T-helper 17 cell (primary cell): ENCODE measurements at regions not wholly inside any gene's neighbourhood (a gene's known extent, or its start where the extent isn't known, plus 50 kb on each side); places are given as distances from the start of the nearest gene placed in this dataset.

Experiments
- ATAC-seq: fragments of 150-1000 bp; cut with Tn5 transposase; 2 replicates; pipeline ENCODE4 v1.10.0; 2021; ENCODE audit warnings: mild to moderate bottlenecking, moderate library complexity
- DNase-seq, 3 donors: peaks; one replicate each; pipeline versions ENCODE4 v3.0.0 to v3.0.0-alpha.2; 2020 to 2021
- H3K9me3 ChIP-seq: one replicate; pipeline ENCODE4 v1.7.0; 2013; ENCODE audit warnings: low read length, mild to moderate bottlenecking; ENCODE audit not compliant: control insufficient read depth, poor library complexity, severe bottlenecking
- H3K27ac Mint-ChIP-seq: one replicate; pipeline ENCODE4 v1.8.0; 2022; ENCODE audit warnings: mild to moderate bottlenecking, moderate library complexity, mixed read lengths
- H3K27me3 Mint-ChIP-seq: one replicate; pipeline ENCODE4 v1.8.0; 2022; ENCODE audit warnings: mixed read lengths
- H3K36me3 Mint-ChIP-seq: one replicate; pipeline ENCODE4 v1.8.0; 2022; ENCODE audit warnings: low read depth, mixed read lengths
- H3K4me1 Mint-ChIP-seq: one replicate; pipeline ENCODE4 v1.8.0; 2022; ENCODE audit warnings: mild to moderate bottlenecking, mixed read lengths
- H3K4me3 Mint-ChIP-seq: one replicate; pipeline ENCODE4 v1.8.0; 2022; ENCODE audit warnings: mild to moderate bottlenecking, moderate library complexity, mixed read lengths

GRCh38 chr11:15641271-15642045, 526.7 kb downstream of the INSC start:
- DNase-seq (no peak), ATAC-seq (no peak)
- Mint-ChIP-seq H3K36me3 (no peaks in the 10 kb centered on the region), H3K27ac (no peak overlapping the region), H3K27me3 (peaks cover 17% of the 10 kb centered on the region), H3K4me1 (no peaks in the 10 kb centered on the region), H3K4me3 (no peak overlapping the region)
- H3K9me3 ChIP-seq = no peaks in the 10 kb centered on the region

GRCh38 chr11:15645201-15645600, 530.5 kb downstream of the INSC start:
- ATAC-seq = no peak
- H3K9me3 ChIP-seq = no peaks in the 10 kb centered on the region
- no peak for DNase-seq
- no peak overlapping the region for H3K4me3 Mint-ChIP-seq
- no peaks in the 10 kb centered on the region for H3K36me3 Mint-ChIP-seq
- H3K27ac Mint-ChIP-seq = no peak overlapping the region
- peaks cover 29% of the 10 kb centered on the region for H3K27me3 Mint-ChIP-seq
- no peaks in the 10 kb centered on the region for H3K4me1 Mint-ChIP-seq

GRCh38 chr11:15649371-15650104, 534.8 kb downstream of the INSC start:
- Mint-ChIP-seq H3K4me3 (no peak overlapping the region), H3K27me3 (peaks cover 45% of the 10 kb centered on the region), H3K27ac (no peak overlapping the region), H3K4me1 (peaks cover 3% of the 10 kb centered on the region), H3K36me3 (no peaks in the 10 kb centered on the region)
- DNase-seq = no peak
- H3K9me3 ChIP-seq = no peaks in the 10 kb centered on the region
- no peak for ATAC-seq

GRCh38 chr11:15650105-15650938, 535.6 kb downstream of the INSC start:
- Mint-ChIP-seq H3K4me3 (peak overlapping the region; percentile 70), H3K27me3 (peaks cover 46% of the 10 kb centered on the region), H3K36me3 (no peaks in the 10 kb centered on the region), H3K4me1 (peaks cover 3% of the 10 kb centered on the region), H3K27ac (no peak overlapping the region)
- ATAC-seq = peak; percentile 96
- H3K9me3 ChIP-seq = no peaks in the 10 kb centered on the region
- peak; percentile 41 to 76 (median 46) for DNase-seq

GRCh38 chr11:15651033-15651432, 536.3 kb downstream of the INSC start:
- Mint-ChIP-seq H3K4me1 (peaks cover 3% of the 10 kb centered on the region), H3K36me3 (no peaks in the 10 kb centered on the region), H3K27ac (no peak overlapping the region), H3K4me3 (peak overlapping the region; percentile 70), H3K27me3 (peaks cover 46% of the 10 kb centered on the region)
- DNase-seq (no peak), ATAC-seq (no peak)
- H3K9me3 ChIP-seq = no peaks in the 10 kb centered on the region

GRCh38 chr11:15651816-15652215, 537.1 kb downstream of the INSC start:
- no peak overlapping the region for H3K4me3 Mint-ChIP-seq
- no peak overlapping the region for H3K27ac Mint-ChIP-seq
- no peaks in the 10 kb centered on the region for H3K36me3 Mint-ChIP-seq
- ATAC-seq = no peak
- H3K9me3 ChIP-seq = no peaks in the 10 kb centered on the region
- H3K4me1 Mint-ChIP-seq = peaks cover 3% of the 10 kb centered on the region
- H3K27me3 Mint-ChIP-seq = peaks cover 45% of the 10 kb centered on the region
- DNase-seq = no peak

- Mint-ChIP-seq H3K27ac (no peak overlapping the region), H3K27me3 (peaks cover 39% of the 10 kb centered on the region), H3K36me3 (no peaks in the 10 kb centered on the region), H3K4me3 (no peak overlapping the region), H3K4me1 (peaks cover 3% of the 10 kb centered on the region)
- DNase-seq = no peak
- ATAC-seq = no peak
- no peaks in the 10 kb centered on the region for H3K9me3 ChIP-seq
Measured at GRCh38 chr11:15653191-15653710, 538.5 kb downstream of the INSC start.

GRCh38 chr11:15654451-15654850, 539.7 kb downstream of the INSC start:
- no peak for ATAC-seq
- H3K9me3 ChIP-seq = no peaks in the 10 kb centered on the region
- no peak overlapping the region for H3K4me3 Mint-ChIP-seq
- peaks cover 3% of the 10 kb centered on the region for H3K4me1 Mint-ChIP-seq
- no peak for DNase-seq
- H3K27me3 Mint-ChIP-seq = peaks cover 34% of the 10 kb centered on the region
- H3K36me3 Mint-ChIP-seq = no peaks in the 10 kb centered on the region
- no peak overlapping the region for H3K27ac Mint-ChIP-seq

- DNase-seq (no peak), ATAC-seq (no peak)
- H3K4me3 Mint-ChIP-seq = no peak overlapping the region
- H3K27ac Mint-ChIP-seq = no peak overlapping the region
- H3K4me1 Mint-ChIP-seq = peaks cover 3% of the 10 kb centered on the region
- no peaks in the 10 kb centered on the region for H3K9me3 ChIP-seq
- no peaks in the 10 kb centered on the region for H3K36me3 Mint-ChIP-seq
- H3K27me3 Mint-ChIP-seq = peaks cover 34% of the 10 kb centered on the region
Measured at GRCh38 chr11:15655552-15655951, 540.8 kb downstream of the INSC start.

GRCh38 chr11:15657264-15657663, 542.5 kb downstream of the INSC start:
- Mint-ChIP-seq H3K27me3 (peaks cover 20% of the 10 kb centered on the region), H3K27ac (no peak overlapping the region), H3K4me3 (no peak overlapping the region), H3K4me1 (no peaks in the 10 kb centered on the region), H3K36me3 (no peaks in the 10 kb centered on the region)
- DNase-seq (no peak), ATAC-seq (no peak)
- no peaks in the 10 kb centered on the region for H3K9me3 ChIP-seq

- no peaks in the 10 kb centered on the region for H3K9me3 ChIP-seq
- Mint-ChIP-seq H3K36me3 (no peaks in the 10 kb centered on the region), H3K4me1 (no peaks in the 10 kb centered on the region), H3K27me3 (peaks cover 8% of the 10 kb centered on the region), H3K4me3 (no peak overlapping the region), H3K27ac (no peak overlapping the region)
- ATAC-seq = no peak
- no peak for DNase-seq
Measured at GRCh38 chr11:15660496-15660895, 545.8 kb downstream of the INSC start.

- H3K27me3 Mint-ChIP-seq = peaks cover 8% of the 10 kb centered on the region
- no peak overlapping the region for H3K27ac Mint-ChIP-seq
- no peak for ATAC-seq
- H3K36me3 Mint-ChIP-seq = no peaks in the 10 kb centered on the region
- no peak for DNase-seq
- H3K9me3 ChIP-seq = no peaks in the 10 kb centered on the region
- H3K4me1 Mint-ChIP-seq = no peaks in the 10 kb centered on the region
- no peak overlapping the region for H3K4me3 Mint-ChIP-seq
Measured at GRCh38 chr11:15662285-15662684, 547.6 kb downstream of the INSC start.

- no peak for DNase-seq
- peaks cover 8% of the 10 kb centered on the region for H3K27me3 Mint-ChIP-seq
- no peak overlapping the region for H3K4me3 Mint-ChIP-seq
- H3K9me3 ChIP-seq = no peaks in the 10 kb centered on the region
- no peak for ATAC-seq
- H3K27ac Mint-ChIP-seq = no peak overlapping the region
- H3K4me1 Mint-ChIP-seq = no peaks in the 10 kb centered on the region
- no peaks in the 10 kb centered on the region for H3K36me3 Mint-ChIP-seq
Measured at GRCh38 chr11:15663777-15664218, 549.1 kb downstream of the INSC start.
